Fibroblast of lung (primary cell): ENCODE measurements at regions not wholly inside any gene's neighbourhood (a gene's known extent, or its start where the extent isn't known, plus 50 kb on each side); places are given as distances from the start of the nearest gene placed in this dataset.

Experiments used
- CTCF ChIP-seq, 2 donors: IDR thresholded peaks in 1 of 2; conservative IDR thresholded peaks in 1 of 2; 1 replicate in 1 of 2; 2 replicates in 1 of 2; pipeline ENCODE4 v1.5.1; 2011 to 2012; ENCODE audit warnings: low read length in 2 of 2, control low read depth in 1 of 2, inconsistent platforms in 1 of 2, low read depth in 1 of 2, mild to moderate bottlenecking in 1 of 2
- EZH2 ChIP-seq: IDR thresholded peaks from 2 replicates; pipeline ENCODE4 v1.5.1; 2012; ENCODE audit warnings: low read length, control low read depth, mild to moderate bottlenecking; ENCODE audit errors: missing control alignments

- TF ChIP-seq CTCF (conservative IDR thresholded peaks at IDR 0.05 in 1 of 2, IDR thresholded peaks at IDR 0.05 in 1 of 2; ENCODE audit: low read depth in 1 of 2, low read length in 2 of 2) = no peak
- TF ChIP-seq EZH2 = no peak
These were observed 238.0 kb downstream of the RAB28 start for GRCh38 chr4:13246107-13246506.
